HG03097 (cell line): ENCODE measurements at regions not wholly inside any gene's neighbourhood (a gene's known extent, or its start where the extent isn't known, plus 50 kb on each side); places are given as distances from the start of the nearest gene placed in this dataset.
"Not testable (repeated sequence)": the region's sequence is repeated elsewhere in the genome, so short reads cannot be mapped to it uniquely, and the experiment has no call there.

ENCODE experiments used
- ATAC-seq: cut with Tn5 transposase; IDR thresholded peaks from one replicate; pipeline ENCODE4 v1.9.1; 2021; ENCODE audit not compliant: unreplicated experiment, low FRiP score

- not testable (repeated sequence) for ATAC-seq
Measured at GRCh38 chr12:25341877-25342276, 91.1 kb upstream of the KRAS start.

DNA sequence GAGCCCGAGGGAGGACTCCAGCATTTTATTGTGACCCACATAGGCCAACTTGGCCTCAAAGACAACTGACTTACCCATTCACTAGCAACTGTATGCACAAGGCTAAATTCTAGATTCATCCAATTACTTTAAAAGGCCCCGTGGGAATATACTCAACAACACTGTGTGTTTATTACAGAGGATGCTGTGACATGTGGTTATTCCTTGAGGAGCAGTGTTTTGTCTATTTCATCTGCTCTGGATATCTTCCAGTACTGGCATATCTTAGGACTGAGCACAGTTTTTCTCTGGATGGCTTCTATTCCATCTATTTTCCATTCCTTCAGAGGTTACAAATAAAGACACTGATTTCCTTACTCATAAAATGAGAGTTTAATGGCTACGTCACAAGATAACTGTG lies 87.2 kb upstream of the KRAS start:
- ATAC-seq: no peak

DNA sequence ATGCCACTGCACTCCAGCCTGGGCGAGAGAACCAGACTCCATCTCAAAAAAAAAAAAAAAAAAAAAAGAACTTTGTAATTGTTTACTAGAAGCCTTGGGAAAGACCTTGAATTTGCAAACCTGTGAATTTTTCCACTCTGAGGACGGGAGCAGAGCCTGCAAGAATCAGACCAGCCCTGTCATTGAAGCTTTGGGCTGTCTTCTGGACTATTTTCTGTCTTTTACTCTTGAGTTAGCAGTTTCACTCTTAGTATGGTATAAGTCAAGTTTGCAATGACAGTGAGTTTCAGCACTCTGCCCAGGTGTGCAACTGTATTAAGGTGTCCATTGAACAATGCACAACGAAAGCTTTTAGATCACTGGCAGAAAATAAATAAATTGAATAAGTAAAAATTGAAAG lies 81.4 kb upstream of the KRAS start:
- peak; percentile 52 for ATAC-seq

- ATAC-seq: no peak
Measured at GRCh38 chr12:25328072-25328712, 77.5 kb upstream of the KRAS start.

DNA sequence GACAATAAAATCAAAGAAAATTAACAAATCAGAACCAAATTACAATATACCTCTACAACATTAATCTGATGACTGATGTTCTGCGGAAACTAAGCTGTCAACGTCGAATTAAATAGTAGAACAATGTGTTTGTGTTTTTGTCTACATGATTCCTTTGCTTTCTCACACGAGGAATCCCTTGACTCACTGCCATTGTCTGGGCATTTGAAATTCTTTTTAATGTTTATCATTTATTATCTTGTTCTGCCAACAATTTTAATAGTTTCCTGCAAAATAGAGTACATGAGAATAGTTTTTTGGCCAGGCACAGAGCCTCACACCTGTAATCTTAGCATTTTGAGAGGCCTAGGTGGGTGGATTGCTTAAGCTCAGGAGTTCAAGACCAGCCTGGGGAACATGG lies 76.6 kb upstream of the KRAS start:
- ATAC-seq: no peak

DNA sequence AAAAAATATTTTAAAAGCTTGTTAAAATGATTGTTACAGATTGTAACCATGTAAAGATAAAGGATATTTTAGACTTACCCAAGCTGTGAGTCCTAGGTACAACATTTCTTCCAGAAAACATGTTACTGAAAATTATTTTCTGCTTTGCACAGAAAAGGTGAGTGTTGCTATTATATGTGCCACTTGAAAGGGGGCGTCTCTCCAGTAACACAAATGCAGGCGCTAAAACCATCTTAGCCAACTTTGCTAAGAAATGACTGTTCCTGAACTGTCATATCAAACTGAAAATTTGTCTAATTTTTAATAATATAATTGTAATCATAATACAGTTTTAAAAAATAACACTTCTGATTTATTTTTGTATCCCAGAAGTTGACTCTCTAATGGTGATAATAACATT lies 75.6 kb upstream of the KRAS start:
- no peak for ATAC-seq

- no peak for ATAC-seq
Measured at GRCh38 chr12:25324861-25325260, 74.1 kb upstream of the KRAS start.

GRCh38 chr12:25323581-25323982 lies 72.9 kb upstream of the KRAS start:
- no peak for ATAC-seq

DNA sequence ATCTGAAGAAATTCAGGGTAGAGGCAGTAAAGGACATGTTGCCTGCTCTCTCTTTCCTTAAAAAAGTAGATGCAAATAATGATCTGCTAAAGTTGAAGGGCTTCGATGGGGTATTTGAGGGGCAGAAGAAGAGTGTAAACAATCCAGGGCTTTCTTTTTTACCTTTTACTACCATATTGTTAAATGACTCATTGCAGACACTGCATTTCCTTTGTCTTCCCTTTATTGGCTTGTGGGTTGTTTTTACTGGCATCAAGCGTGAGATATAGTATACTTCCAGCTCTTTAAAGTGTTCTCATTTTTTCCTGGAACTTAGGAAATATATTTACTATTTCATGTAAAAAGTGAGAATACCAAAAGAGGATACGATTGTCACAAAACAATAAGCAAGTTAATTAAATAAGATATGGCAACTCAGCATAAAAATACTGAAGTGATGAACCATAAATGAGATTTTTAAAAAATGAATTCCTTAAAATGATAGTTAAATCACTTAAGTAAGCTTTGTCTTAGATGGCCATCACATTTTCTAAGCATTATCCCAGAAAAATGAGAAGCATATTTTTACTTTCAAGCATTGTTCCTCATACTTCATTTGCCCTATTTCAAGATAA lies 72.3 kb upstream of the KRAS start:
- no peak for ATAC-seq

DNA sequence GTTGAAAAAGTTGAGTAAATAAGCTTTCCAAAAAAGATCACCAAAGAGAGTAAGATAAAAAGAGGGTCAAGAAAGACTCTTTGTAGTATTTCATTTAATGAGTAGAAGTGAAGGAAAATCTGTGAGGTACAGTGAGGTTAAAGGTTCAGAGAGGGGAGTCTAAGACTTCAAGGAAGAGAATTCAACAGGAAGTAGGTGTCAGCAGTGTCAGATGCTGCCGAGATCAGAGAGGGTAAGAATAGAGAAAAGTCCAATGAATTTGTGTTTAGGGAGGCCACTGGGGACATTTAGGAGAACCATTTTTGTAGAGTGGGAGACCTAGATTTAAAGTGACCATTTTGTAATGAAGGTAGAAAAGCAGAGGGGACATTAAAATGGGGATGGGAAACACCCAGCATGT lies 71.6 kb upstream of the KRAS start:
- ATAC-seq: no peak

DNA sequence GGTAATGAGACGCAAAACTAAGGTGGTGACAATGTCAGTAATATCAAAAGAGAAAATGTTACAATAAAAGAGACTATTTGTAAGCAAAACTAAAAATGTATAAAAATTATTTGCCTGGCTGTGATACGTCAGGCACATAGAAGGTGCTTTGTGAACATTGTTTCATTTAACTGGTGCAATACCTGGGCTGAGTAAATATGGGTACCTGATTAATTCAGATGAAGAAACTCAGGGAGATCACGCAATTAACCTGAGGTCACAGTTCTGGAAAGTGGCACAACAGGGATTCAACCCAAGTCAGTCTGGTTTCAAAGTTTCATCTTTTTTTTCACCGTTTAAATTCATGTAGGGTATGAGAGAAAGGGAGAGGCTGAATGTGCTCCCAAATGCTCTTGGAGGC lies 71.0 kb upstream of the KRAS start:
- ATAC-seq: no peak

DNA sequence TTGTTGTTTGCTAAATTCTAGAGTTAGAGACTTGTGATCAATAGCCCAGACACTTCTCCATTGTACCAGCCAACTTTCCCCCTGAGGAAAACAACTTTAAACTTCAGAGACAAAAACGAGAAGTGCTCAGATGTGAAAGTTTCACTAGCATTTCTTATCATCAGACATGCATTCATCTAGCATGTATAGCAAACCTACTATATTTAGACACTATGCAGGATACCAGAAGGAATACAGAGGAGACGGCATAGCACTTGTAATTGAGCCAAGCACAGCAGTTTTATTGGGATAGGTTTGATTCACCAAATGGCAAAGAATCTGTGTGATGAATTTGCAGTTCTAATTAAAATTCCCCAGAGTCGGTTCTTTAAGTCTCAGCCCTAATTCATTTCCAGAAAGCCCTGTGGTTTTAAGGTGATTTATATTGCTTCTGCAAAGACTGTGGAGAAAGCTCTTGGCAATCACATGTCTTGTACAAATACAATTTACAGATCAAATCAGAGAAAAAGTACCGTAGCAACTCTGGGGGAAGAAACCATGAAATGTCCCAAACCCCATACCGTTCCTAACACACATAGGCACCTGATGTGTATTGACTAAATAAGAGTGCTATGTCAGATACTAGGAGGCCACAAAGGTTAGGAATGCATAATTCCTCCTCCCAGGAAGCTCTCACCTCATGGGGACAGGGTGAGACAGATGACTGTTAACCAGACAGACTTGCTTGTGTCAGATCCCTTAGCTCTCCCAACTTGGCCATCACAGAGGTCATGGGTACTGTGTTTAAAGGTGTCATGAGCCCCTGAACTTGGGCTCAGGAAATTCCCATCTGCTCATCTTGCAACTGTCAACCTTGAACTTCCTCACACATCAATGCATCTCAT lies 69.6 kb upstream of the KRAS start:
- peak; percentile 59 for ATAC-seq

DNA sequence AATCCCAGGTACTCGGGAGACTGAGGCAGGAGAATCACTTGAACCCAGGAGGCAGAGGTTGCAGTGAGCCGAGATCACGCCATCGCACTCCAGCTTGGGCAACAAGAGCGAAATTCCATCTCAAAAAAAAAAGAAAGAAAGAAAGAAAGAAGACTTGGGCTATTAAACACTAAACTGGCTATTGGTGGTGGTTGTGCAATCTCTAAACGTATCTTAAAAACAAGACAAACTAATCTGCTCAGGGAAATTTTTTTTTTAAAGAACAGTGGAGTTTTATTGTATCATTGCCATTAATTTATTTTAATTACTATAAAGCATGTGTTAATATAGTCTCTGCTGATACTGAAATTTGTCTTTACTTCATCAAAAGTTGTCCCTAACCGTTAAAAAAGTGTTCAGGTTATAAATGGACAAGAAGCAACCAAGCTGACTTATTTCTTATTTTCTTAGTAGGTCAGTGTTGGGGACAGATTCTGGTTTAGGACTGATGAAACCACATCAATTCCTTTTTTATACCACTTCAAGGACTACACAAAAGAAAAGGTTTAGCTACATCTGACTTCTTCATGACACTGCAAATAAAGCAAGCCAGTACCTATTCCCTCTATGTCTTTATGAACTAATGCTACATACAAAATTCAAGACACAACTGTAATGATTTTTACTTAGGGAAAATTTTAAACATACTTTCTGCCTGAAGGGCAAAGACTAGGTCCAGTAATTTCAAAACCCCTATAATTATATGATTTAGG lies 68.7 kb upstream of the KRAS start:
- ATAC-seq: no peak

DNA sequence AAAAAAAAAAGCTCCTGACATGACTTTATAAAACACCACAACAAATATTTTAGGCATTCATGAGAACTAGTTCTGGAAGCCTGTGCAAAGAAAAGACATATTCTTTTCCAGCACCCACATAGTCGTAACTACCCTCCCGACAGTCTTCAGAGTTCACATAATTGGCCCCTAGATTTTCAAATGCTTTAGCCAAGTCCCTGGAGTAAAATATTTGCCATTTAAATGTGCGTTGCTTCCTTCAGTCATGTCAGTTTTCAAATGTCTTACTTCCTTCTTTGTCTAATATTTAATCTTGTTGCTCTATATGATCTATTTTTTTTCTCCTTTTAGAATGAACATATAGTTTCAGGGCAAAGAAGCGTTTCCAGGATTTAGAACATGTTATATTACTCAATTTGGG lies 66.8 kb upstream of the KRAS start:
- ATAC-seq: no peak

DNA sequence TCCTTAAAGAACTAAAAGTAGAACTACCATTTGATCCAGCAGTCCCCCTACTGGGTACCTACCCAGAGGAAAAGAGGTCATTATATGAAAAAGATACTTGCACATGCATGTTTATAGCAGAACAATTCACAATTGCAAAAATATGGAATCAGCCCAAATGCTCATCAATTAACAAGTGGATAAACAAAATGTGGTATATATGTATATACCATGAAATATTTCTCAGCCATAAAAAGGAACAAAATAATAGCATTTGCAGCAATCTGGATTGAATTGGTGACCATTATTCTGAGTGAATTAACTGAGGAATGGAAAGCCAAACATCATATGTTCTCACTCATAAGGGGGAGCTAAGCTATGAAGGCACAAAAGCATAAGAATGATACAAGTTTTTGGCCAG lies 64.7 kb upstream of the KRAS start:
- no peak for ATAC-seq

GRCh38 chr12:25313266-25313990 lies 62.7 kb upstream of the KRAS start:
- ATAC-seq: not testable (repeated sequence)

GRCh38 chr12:25311506-25311905 lies 60.8 kb upstream of the KRAS start:
- no peak for ATAC-seq

DNA sequence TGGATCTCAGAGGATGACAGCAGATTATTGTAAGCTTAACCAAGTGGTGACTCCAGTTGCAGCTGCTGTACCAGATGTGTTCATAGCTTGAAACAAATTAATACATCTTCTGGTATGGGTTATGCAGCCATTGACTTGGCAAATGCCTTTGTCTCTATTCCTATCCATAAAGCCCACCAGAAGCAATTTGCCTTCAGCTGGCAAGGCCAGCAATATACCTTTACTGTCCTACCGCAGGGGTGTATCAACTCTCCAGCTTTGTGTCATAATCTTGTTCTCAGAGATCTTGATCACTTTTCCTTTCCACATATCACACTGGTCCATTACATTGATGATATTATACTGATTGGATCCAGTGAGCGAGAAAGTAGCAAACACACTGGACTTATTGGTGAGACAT lies 59.3 kb upstream of the KRAS start:
- ATAC-seq: not testable (repeated sequence)

GRCh38 chr12:25308756-25309155 lies 58.0 kb upstream of the KRAS start:
- ATAC-seq: no peak

GRCh38 chr12:25307818-25308217 lies 57.1 kb upstream of the KRAS start:
- no peak for ATAC-seq
